ENCODE measurements at regions not wholly inside any gene's neighbourhood (a gene's known extent, or its start where the extent isn't known, plus 50 kb on each side); places are given as distances from the start of the nearest gene placed in this dataset.

- Mint-ChIP-seq H3K4me3 (no peak overlapping the region), H3K36me3 (no peaks in the 10 kb centered on the region), H3K27me3 (peaks cover 3 to 9% of the 10 kb centered on the region in 2 donors), H3K4me1 (ENCODE audit: low read depth in 2 of 2) (peaks cover 45 to 59% of the 10 kb centered on the region in 2 donors), H3K27ac (peak overlapping the region in 1 of 2 donors; percentile 36), H3K9me3 (no peaks in the 10 kb centered on the region)
- DNase-seq (ENCODE audit: low spot score) (no peak), ATAC-seq (no peak)
These were observed 64.8 kb upstream of the DOCK9 start for GRCh38 chr13:99042521-99043250.

- peaks cover 7 to 8% of the 10 kb centered on the region in 2 donors for H3K27me3 Mint-ChIP-seq
- H3K36me3 Mint-ChIP-seq: no peaks in the 10 kb centered on the region
- no peaks in the 10 kb centered on the region for H3K9me3 Mint-ChIP-seq
- H3K4me3 Mint-ChIP-seq: no peak overlapping the region
- no peak for ATAC-seq
- H3K27ac Mint-ChIP-seq: no peak overlapping the region
- no peak for DNase-seq (ENCODE audit: low spot score)
- peaks cover 53 to 65% of the 10 kb centered on the region in 2 donors for H3K4me1 Mint-ChIP-seq (ENCODE audit: low read depth in 2 of 2)
These were observed 66.0 kb upstream of the DOCK9 start for GRCh38 chr13:99043831-99044231.

GRCh38 chr13:99044764-99045163, 66.9 kb upstream of the DOCK9 start:
- H3K9me3 Mint-ChIP-seq: no peaks in the 10 kb centered on the region
- ATAC-seq (no peak), DNase-seq (ENCODE audit: low spot score) (no peak)
- H3K27me3 Mint-ChIP-seq: peaks cover 7 to 10% of the 10 kb centered on the region in 2 donors
- peak overlapping the region; percentile 57 for H3K4me3 Mint-ChIP-seq
- peaks cover 55 to 65% of the 10 kb centered on the region in 2 donors for H3K4me1 Mint-ChIP-seq (ENCODE audit: low read depth in 2 of 2)
- H3K27ac Mint-ChIP-seq: peak overlapping the region; percentile 77 to 92
- no peaks in the 10 kb centered on the region for H3K36me3 Mint-ChIP-seq

GRCh38 chr13:99045396-99045795, 67.5 kb upstream of the DOCK9 start:
- Mint-ChIP-seq H3K9me3 (no peaks in the 10 kb centered on the region), H3K4me1 (ENCODE audit: low read depth in 2 of 2) (peaks cover 55 to 65% of the 10 kb centered on the region in 2 donors), H3K27me3 (peaks cover 7 to 10% of the 10 kb centered on the region in 2 donors), H3K36me3 (no peaks in the 10 kb centered on the region), H3K4me3 (peak overlapping the region; percentile 57), H3K27ac (peak overlapping the region; percentile 77 to 92)
- DNase-seq (ENCODE audit: low spot score): no peak
- ATAC-seq: no peak

- H3K27ac Mint-ChIP-seq: peak overlapping the region; percentile 77 to 92
These were observed 69.0 kb upstream of the DOCK9 start for GRCh38 chr13:99046851-99047250.

GRCh38 chr13:99050983-99051488, 73.2 kb upstream of the DOCK9 start:
- ATAC-seq: no peak
- H3K4me3 Mint-ChIP-seq: peak overlapping the region; percentile 38
- DNase-seq (ENCODE audit: low spot score): no peak
- H3K9me3 Mint-ChIP-seq: no peaks in the 10 kb centered on the region
- peaks cover 25% of the 10 kb centered on the region in 2 donors for H3K27me3 Mint-ChIP-seq
- H3K36me3 Mint-ChIP-seq: no peaks in the 10 kb centered on the region
- peaks cover 58 to 61% of the 10 kb centered on the region in 2 donors for H3K4me1 Mint-ChIP-seq (ENCODE audit: low read depth in 2 of 2)
- no peak overlapping the region for H3K27ac Mint-ChIP-seq

More at GRCh38 chr13:99046851-99047250, 69.0 kb upstream of the DOCK9 start:
- Mint-ChIP-seq H3K9me3 (no peaks in the 10 kb centered on the region), H3K36me3 (no peaks in the 10 kb centered on the region), H3K27me3 (peaks cover 13 to 19% of the 10 kb centered on the region in 2 donors), H3K4me3 (peak overlapping the region; percentile 57), H3K4me1 (ENCODE audit: low read depth in 2 of 2) (peaks cover 58 to 65% of the 10 kb centered on the region in 2 donors)
- no peak for ATAC-seq
- DNase-seq (ENCODE audit: low spot score): no peak

- Mint-ChIP-seq H3K36me3 (no peaks in the 10 kb centered on the region), H3K4me3 (peak overlapping the region; percentile 38), H3K4me1 (ENCODE audit: low read depth in 2 of 2) (peaks cover 50 to 52% of the 10 kb centered on the region in 2 donors), H3K27ac (peak overlapping the region in 1 of 2 donors; percentile 36), H3K9me3 (no peaks in the 10 kb centered on the region), H3K27me3 (peaks cover 25% of the 10 kb centered on the region in 2 donors)
- DNase-seq (ENCODE audit: low spot score) (no peak), ATAC-seq (peak in 1 of 2 donors; percentile 38)
These were observed 74.0 kb upstream of the DOCK9 start for GRCh38 chr13:99051768-99052455.

- H3K36me3 Mint-ChIP-seq: no peaks in the 10 kb centered on the region
- no peak overlapping the region for H3K27ac Mint-ChIP-seq
- no peak overlapping the region for H3K4me3 Mint-ChIP-seq
- peaks cover 18 to 25% of the 10 kb centered on the region in 2 donors for H3K27me3 Mint-ChIP-seq
- ATAC-seq: no peak
- H3K9me3 Mint-ChIP-seq: no peaks in the 10 kb centered on the region
- H3K4me1 Mint-ChIP-seq (ENCODE audit: low read depth in 2 of 2): peaks cover 43 to 47% of the 10 kb centered on the region in 2 donors
- DNase-seq (ENCODE audit: low spot score): no peak
These were observed 75.9 kb upstream of the DOCK9 start for GRCh38 chr13:99053636-99054233.

- H3K9me3 Mint-ChIP-seq: no peaks in the 10 kb centered on the region
- ATAC-seq: peak in 1 of 2 donors; percentile 41
- H3K27ac Mint-ChIP-seq: peak overlapping the region; percentile 17 to 59
- H3K27me3 Mint-ChIP-seq: peaks cover 24 to 26% of the 10 kb centered on the region in 2 donors
- H3K36me3 Mint-ChIP-seq: no peaks in the 10 kb centered on the region
- peak; percentile 62 for DNase-seq (ENCODE audit: low spot score)
- peaks cover 48 to 56% of the 10 kb centered on the region in 2 donors for H3K4me1 Mint-ChIP-seq (ENCODE audit: low read depth in 2 of 2)
- H3K4me3 Mint-ChIP-seq: peak overlapping the region; percentile 75
These were observed 77.4 kb upstream of the DOCK9 start for GRCh38 chr13:99055281-99055680.

- Mint-ChIP-seq H3K27ac (no peak overlapping the region), H3K36me3 (no peaks in the 10 kb centered on the region), H3K9me3 (no peaks in the 10 kb centered on the region), H3K27me3 (peaks cover 24 to 25% of the 10 kb centered on the region in 2 donors), H3K4me1 (ENCODE audit: low read depth in 2 of 2) (peaks cover 46 to 54% of the 10 kb centered on the region in 2 donors), H3K4me3 (no peak overlapping the region)
- ATAC-seq (no peak), DNase-seq (ENCODE audit: low spot score) (no peak)
These were observed 77.9 kb upstream of the DOCK9 start for GRCh38 chr13:99055735-99056134.

- Mint-ChIP-seq H3K27me3 (peaks cover 20 to 21% of the 10 kb centered on the region in 2 donors), H3K36me3 (no peaks in the 10 kb centered on the region), H3K27ac (no peak overlapping the region), H3K4me1 (ENCODE audit: low read depth in 2 of 2) (peaks cover 42 to 47% of the 10 kb centered on the region in 2 donors), H3K4me3 (no peak overlapping the region), H3K9me3 (no peaks in the 10 kb centered on the region)
- DNase-seq (ENCODE audit: low spot score): no peak
- no peak for ATAC-seq
These were observed 78.6 kb upstream of the DOCK9 start for GRCh38 chr13:99056381-99057014.

- peaks cover 33 to 38% of the 10 kb centered on the region in 2 donors for H3K4me1 Mint-ChIP-seq (ENCODE audit: low read depth in 2 of 2)
- no peak overlapping the region for H3K27ac Mint-ChIP-seq
- no peak for DNase-seq (ENCODE audit: low spot score)
- ATAC-seq: no peak
- no peak overlapping the region for H3K4me3 Mint-ChIP-seq
- peaks cover 13 to 14% of the 10 kb centered on the region in 2 donors for H3K27me3 Mint-ChIP-seq
- H3K9me3 Mint-ChIP-seq: no peaks in the 10 kb centered on the region
- no peaks in the 10 kb centered on the region for H3K36me3 Mint-ChIP-seq
These were observed 79.6 kb upstream of the DOCK9 start for GRCh38 chr13:99057310-99057975.

Measured in natural killer cell treated with Interleukin-12 subunit alpha and Interleukin-12 subunit beta and Interleukin-15 and Interleukin-18, amount 100 ng/mL, for 72 hours (primary cell).